WTC11 (cell line): ENCODE measurements at regions not wholly inside any gene's neighbourhood (a gene's known extent, or its start where the extent isn't known, plus 50 kb on each side); places are given as distances from the start of the nearest gene placed in this dataset.

Experiments used
- ATAC-seq: fragments of 200-7000 bp; cut with Tn5 transposase; 2 replicates; pipeline ENCODE4 v1.10.0; 2021; ENCODE audit warnings: mild to moderate bottlenecking, moderate library complexity
- CTCF ChIA-PET: fragments of 300-600 bp; sonication (Branson Sonifier 250); formaldehyde crosslinking; loops from one replicate; lab custom pipeline; 2021; ENCODE audit warnings: antibody characterized with exemption; lab: Charles Lee
- POLR2A ChIA-PET: fragments of 350-600 bp; sonication (Branson Sonifier 250); formaldehyde crosslinking; loops from one replicate; lab custom pipeline; 2021; ENCODE audit warnings: antibody characterized with exemption; lab: Charles Lee
- DNase-seq: peaks from one replicate; pipeline ENCODE4 v3.0.0; 2021; ENCODE audit warnings: low spot score
- H3K27ac Mint-ChIP-seq: 2 replicates; pipeline ENCODE4 v1.8.0; 2021; ENCODE audit warnings: mixed read lengths
- H3K27me3 Mint-ChIP-seq: 2 replicates; pipeline ENCODE4 v1.8.0; 2021; ENCODE audit warnings: low read depth, mild to moderate bottlenecking, moderate library complexity, mixed read lengths
- H3K36me3 Mint-ChIP-seq: 2 replicates; pipeline ENCODE4 v1.8.0; 2021; ENCODE audit warnings: mixed read lengths
- H3K4me1 Mint-ChIP-seq: 2 replicates; pipeline ENCODE4 v1.8.0; 2022; ENCODE audit warnings: mixed read lengths
- H3K4me3 Mint-ChIP-seq: 2 replicates; pipeline ENCODE4 v1.8.0; 2021; ENCODE audit warnings: mild to moderate bottlenecking, moderate library complexity, mixed read lengths
- H3K9me3 Mint-ChIP-seq: 2 replicates; pipeline ENCODE4 v1.8.0; 2021; ENCODE audit warnings: mixed read lengths
- ATF1 ChIP-seq: sonication (generic); formaldehyde crosslinking; IDR thresholded peaks from 2 replicates; pipeline ENCODE4 v1.8.1; 2023; ENCODE audit warnings: mild to moderate bottlenecking, moderate library complexity, missing genetic modification reagents
- CBFB ChIP-seq: sonication (generic); formaldehyde crosslinking; IDR thresholded peaks from 2 replicates; pipeline ENCODE4 v1.8.1; 2022; ENCODE audit warnings: mild to moderate bottlenecking, low read depth, missing genetic modification reagents
- CREB1 ChIP-seq: sonication (generic); formaldehyde crosslinking; IDR thresholded peaks from 2 replicates; pipeline ENCODE4 v1.8.0; 2023; ENCODE audit warnings: mild to moderate bottlenecking, missing genetic modification reagents
- CTCF ChIP-seq: fragments of 200-600 bp; IDR thresholded peaks from 2 replicates; pipeline ENCODE4 v1.8.0; 2022; ENCODE audit warnings: antibody characterized with exemption
- E2F4 ChIP-seq: sonication (generic); formaldehyde crosslinking; IDR thresholded peaks from 2 replicates; pipeline ENCODE4 v1.8.1; 2022; ENCODE audit warnings: low read depth, mild to moderate bottlenecking, moderate library complexity, missing genetic modification reagents, borderline replicate concordance
- ERG ChIP-seq: fragments of 250-450 bp; sonication (Bioruptor Pico); IDR thresholded peaks from 2 replicates; pipeline ENCODE4 v1.8.0; 2021; ENCODE audit warnings: mild to moderate bottlenecking
- MLX ChIP-seq: sonication (generic); formaldehyde crosslinking; IDR thresholded peaks from 2 replicates; pipeline ENCODE4 v1.8.1; 2023; ENCODE audit warnings: mild to moderate bottlenecking, missing genetic modification reagents, moderate library complexity
- NFATC4 ChIP-seq: fragments of 250-450 bp; sonication (Bioruptor Pico); IDR thresholded peaks from 2 replicates; pipeline ENCODE4 v1.9.0; 2021; ENCODE audit warnings: mild to moderate bottlenecking
- NFYB ChIP-seq: sonication (generic); formaldehyde crosslinking; conservative IDR thresholded peaks from 2 replicates; pipeline ENCODE4 v1.8.0; 2022; ENCODE audit warnings: low read depth, missing genetic modification reagents
- NR2C2 ChIP-seq: sonication (generic); formaldehyde crosslinking; IDR thresholded peaks from 2 replicates; pipeline ENCODE4 v1.8.0; 2022; ENCODE audit warnings: mild to moderate bottlenecking, missing genetic modification reagents
- NR3C1 ChIP-seq: sonication (generic); formaldehyde crosslinking; conservative IDR thresholded peaks from 2 replicates; pipeline ENCODE4 v1.8.1; 2023; ENCODE audit warnings: low read depth, mild to moderate bottlenecking, missing genetic modification reagents
- RELA ChIP-seq: sonication (generic); formaldehyde crosslinking; IDR thresholded peaks from 2 replicates; pipeline ENCODE4 v1.8.1; 2022; ENCODE audit warnings: missing genetic modification reagents, mild to moderate bottlenecking, borderline replicate concordance
- RORB ChIP-seq: fragments of 250-450 bp; sonication (Bioruptor Pico); IDR thresholded peaks from 2 replicates; pipeline ENCODE4 v1.9.0; 2021; ENCODE audit warnings: mild to moderate bottlenecking
- SP1 ChIP-seq: sonication (generic); formaldehyde crosslinking; conservative IDR thresholded peaks from 2 replicates; pipeline ENCODE4 v1.8.1; 2022; ENCODE audit warnings: missing genetic modification reagents
- STAT6 ChIP-seq: sonication (generic); formaldehyde crosslinking; conservative IDR thresholded peaks from 2 replicates; pipeline ENCODE4 v1.8.1; 2023; ENCODE audit warnings: mild to moderate bottlenecking, low read depth, missing genetic modification reagents, moderate library complexity
- TEAD1 ChIP-seq: sonication (generic); formaldehyde crosslinking; IDR thresholded peaks from 2 replicates; pipeline ENCODE4 v1.8.0; 2022; ENCODE audit warnings: mild to moderate bottlenecking, missing genetic modification reagents
- TP53 ChIP-seq: sonication (generic); formaldehyde crosslinking; IDR thresholded peaks from 2 replicates; pipeline ENCODE4 v1.8.1; 2023; ENCODE audit warnings: mild to moderate bottlenecking, missing genetic modification reagents
- USF2 ChIP-seq: sonication (generic); formaldehyde crosslinking; IDR thresholded peaks from 2 replicates; pipeline ENCODE4 v1.8.1; 2023; ENCODE audit warnings: mild to moderate bottlenecking, missing genetic modification reagents, moderate library complexity
- ZMAT4 ChIP-seq: fragments of 250-450 bp; sonication (Bioruptor Pico); IDR thresholded peaks from 2 replicates; pipeline ENCODE4 v1.9.0; 2021; ENCODE audit warnings: mild to moderate bottlenecking
- ZNF263 ChIP-seq: sonication (generic); formaldehyde crosslinking; IDR thresholded peaks from 2 replicates; pipeline ENCODE4 v1.8.1; 2022; ENCODE audit warnings: low read depth, mild to moderate bottlenecking, moderate library complexity, missing genetic modification reagents
- ZNF671 ChIP-seq: fragments of 250-450 bp; sonication (Bioruptor Pico); IDR thresholded peaks from 2 replicates; pipeline ENCODE4 v1.8.0; 2021; ENCODE audit warnings: mild to moderate bottlenecking
- ZSCAN18 ChIP-seq: fragments of 250-450 bp; sonication (Bioruptor Pico); IDR thresholded peaks from 2 replicates; pipeline ENCODE4 v2.1.2; 2022; ENCODE audit warnings: mild to moderate bottlenecking, moderate library complexity

GRCh38 chr10:91038971-91039370, 118.1 kb upstream of the ANKRD1 start:
- CTCF ChIA-PET: no interaction called here
- DNase-seq (no peak), ATAC-seq (no peak)

GRCh38 chr10:91040343-91040742, 119.5 kb upstream of the ANKRD1 start:
- Mint-ChIP-seq H3K27ac (no peak overlapping the region), H3K27me3 (peaks cover 17% of the 10 kb centered on the region), H3K9me3 (no peaks in the 10 kb centered on the region), H3K4me3 (no peak overlapping the region), H3K4me1 (peaks cover 9% of the 10 kb centered on the region; the same call in 1 of the 2 replicates), H3K36me3 (no peaks in the 10 kb centered on the region)
- POLR2A ChIA-PET: no interaction called here
- ATAC-seq (no peak), DNase-seq (no peak)
- no peak for TF ChIP-seq RELA (CRISPR knock-in tag)
- CTCF ChIA-PET: no interaction called here

More at GRCh38 chr10:91038971-91039370, 118.1 kb upstream of the ANKRD1 start:
- no peak overlapping the region for H3K27ac Mint-ChIP-seq
- peaks cover 17% of the 10 kb centered on the region for H3K27me3 Mint-ChIP-seq
- H3K4me3 Mint-ChIP-seq: no peak overlapping the region
- H3K4me1 Mint-ChIP-seq: peaks cover 22% of the 10 kb centered on the region
- POLR2A ChIA-PET: no interaction called here
- TF ChIP-seq RORB: no peak
- TF ChIP-seq USF2 (CRISPR knock-in tag): no peak
- no peak for TF ChIP-seq NFATC4 (CRISPR knock-in tag)
- no peak for TF ChIP-seq SP1 (CRISPR knock-in tag)
- no peak for TF ChIP-seq TP53
- TF ChIP-seq MLX: no peak
- no peak for TF ChIP-seq ZNF263 (CRISPR knock-in tag)
- no peak for TF ChIP-seq ZNF671
- TF ChIP-seq ZMAT4 (CRISPR knock-in tag): no peak
- no peak for TF ChIP-seq E2F4
- no peak for TF ChIP-seq ATF1
- no peak for TF ChIP-seq STAT6
- TF ChIP-seq RELA (CRISPR knock-in tag): no peak
- TF ChIP-seq, all 79 proteins: peak for 0
- Mint-ChIP-seq H3K9me3 (no peaks in the 10 kb centered on the region), H3K36me3 (no peaks in the 10 kb centered on the region)

- ChIA-PET CTCF (no interaction called here), POLR2A (no interaction called here)
- no peak overlapping the region for H3K4me3 Mint-ChIP-seq
- H3K4me1 Mint-ChIP-seq: no peaks in the 10 kb centered on the region
- DNase-seq (no peak), ATAC-seq (no peak)
- peaks cover 17% of the 10 kb centered on the region for H3K27me3 Mint-ChIP-seq
- no peaks in the 10 kb centered on the region for H3K9me3 Mint-ChIP-seq
- H3K36me3 Mint-ChIP-seq: no peaks in the 10 kb centered on the region
- no peak overlapping the region for H3K27ac Mint-ChIP-seq
- no peak for TF ChIP-seq CTCF
- no peak for TF ChIP-seq NFYB (CRISPR knock-in tag)
- TF ChIP-seq ZNF671: no peak
- no peak for TF ChIP-seq ERG (CRISPR knock-in tag)
- TF ChIP-seq NR3C1 (CRISPR knock-in tag): no peak
- no peak for TF ChIP-seq ZSCAN18
- no peak for TF ChIP-seq NR2C2 (CRISPR knock-in tag)
- no peak for TF ChIP-seq CREB1 (CRISPR knock-in tag)
- TF ChIP-seq TEAD1 (CRISPR knock-in tag): no peak
- TF ChIP-seq CBFB: no peak
Measured at GRCh38 chr10:91042069-91042468, 121.2 kb upstream of the ANKRD1 start.
